DND-41 (cell line): ENCODE measurements at regions not wholly inside any gene's neighbourhood (a gene's known extent, or its start where the extent isn't known, plus 50 kb on each side); places are given as distances from the start of the nearest gene placed in this dataset.

Source experiments
- ATAC-seq: fragments of 200-7000 bp; cut with Tn5 transposase; 3 replicates; pipeline ENCODE4 v1.9.1; 2021; ENCODE audit warnings: low read depth; ENCODE audit not compliant: insufficient read depth
- DNase-seq: peaks from one replicate; pipeline ENCODE4 v3.0.0-alpha.2; 2020
- H2AFZ ChIP-seq: 2 replicates; pipeline ENCODE4 v1.6.0; 2012; ENCODE audit warnings: low read depth, low read length
- H3K27ac ChIP-seq: 2 replicates; pipeline ENCODE4 v1.5.1; 2012; ENCODE audit warnings: low read length, inconsistent platforms
- H3K27me3 ChIP-seq: fragments of 200-600 bp; sonication (generic); 2 replicates; pipeline ENCODE4 v1.6.0; 2012; ENCODE audit warnings: low read length, mild to moderate bottlenecking, inconsistent platforms; ENCODE audit not compliant: insufficient read depth, poor library complexity
- H3K36me3 ChIP-seq: 2 replicates; pipeline ENCODE4 v1.5.1; 2012; ENCODE audit warnings: low read length, inconsistent platforms; ENCODE audit not compliant: insufficient read depth
- H3K4me1 ChIP-seq: 2 replicates; pipeline ENCODE4 v1.5.1; 2012; ENCODE audit warnings: mild to moderate bottlenecking, low read length; ENCODE audit not compliant: insufficient read depth
- H3K4me2 ChIP-seq: 2 replicates; pipeline ENCODE4 v1.6.0; 2012; ENCODE audit warnings: mild to moderate bottlenecking, moderate library complexity, low read length, inconsistent platforms; ENCODE audit not compliant: insufficient read depth
- H3K4me3 ChIP-seq, 2 experiments: fragments of 200-600 bp in 1 of 2; shearing (Covaris generic) in 1 of 2; 2 replicates each; pipeline ENCODE4 v1.5.1; 2012 to 2016; ENCODE audit warnings: inconsistent platforms in 2 of 2, low read length in 2 of 2, mild to moderate bottlenecking in 2 of 2, low read depth in 1 of 2, moderate library complexity in 1 of 2
- H3K79me2 ChIP-seq: 2 replicates; pipeline ENCODE4 v1.6.0; 2012; ENCODE audit warnings: low read length, inconsistent platforms; ENCODE audit not compliant: insufficient read depth
- H3K9ac ChIP-seq: 2 replicates; pipeline ENCODE4 v1.6.0; 2012; ENCODE audit warnings: low read depth, mild to moderate bottlenecking, inconsistent platforms, low read length, moderate library complexity
- H3K9me3 ChIP-seq: 2 replicates; pipeline ENCODE4 v1.5.1; 2012; ENCODE audit warnings: low read length, moderate library complexity, mild to moderate bottlenecking, inconsistent platforms; ENCODE audit not compliant: insufficient read depth, severe bottlenecking
- H4K20me1 ChIP-seq: 2 replicates; pipeline ENCODE4 v1.6.0; 2012; ENCODE audit warnings: low read length; ENCODE audit not compliant: insufficient read depth
- CTCF ChIP-seq: IDR thresholded peaks from 2 replicates; pipeline ENCODE4 v1.5.1; 2012; ENCODE audit warnings: borderline replicate concordance, low read length, moderate library complexity, mild to moderate bottlenecking; ENCODE audit not compliant: poor library complexity, severe bottlenecking; ENCODE audit errors: extremely low read depth
- EZH2 ChIP-seq: IDR thresholded peaks from 3 replicates; pipeline ENCODE4 v1.6.1; 2012; ENCODE audit warnings: borderline replicate concordance, low read depth, mild to moderate bottlenecking, moderate library complexity, low read length, inconsistent platforms; ENCODE audit not compliant: severe bottlenecking

DNA sequence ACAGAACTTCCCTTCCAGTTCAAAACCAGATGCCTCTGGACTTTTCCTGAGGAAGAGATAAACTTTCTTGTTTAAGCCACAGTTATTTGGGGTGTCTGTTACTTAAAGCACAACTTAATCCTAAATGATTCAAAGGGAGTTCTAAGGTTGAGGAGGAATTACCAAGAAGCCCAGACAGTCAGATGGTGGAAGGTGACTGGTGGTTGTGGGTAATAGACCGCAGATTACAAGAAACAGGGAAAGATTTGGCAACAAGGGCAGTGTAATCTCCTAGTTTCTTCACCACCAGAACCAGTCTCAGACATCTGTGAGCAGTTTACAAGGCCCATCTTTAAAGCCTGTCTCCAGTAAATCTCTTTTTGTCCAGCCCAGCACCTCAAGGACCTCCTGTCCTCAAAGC is 130.1 kb upstream of the CTTNBP2NL start:
- DNase-seq: no peak
- no peak for ATAC-seq
- Histone ChIP-seq H3K36me3 (no peaks in the 10 kb centered on the region), H4K20me1 (no peaks in the 10 kb centered on the region), H3K9me3 (no peaks in the 10 kb centered on the region), H3K27ac (no peak overlapping the region), H3K9ac (no peak overlapping the region), H3K27me3 (peaks cover 36% of the 10 kb centered on the region), H3K79me2 (no peaks in the 10 kb centered on the region), H3K4me1 (no peaks in the 10 kb centered on the region), H3K4me3 (no peak overlapping the region), H3K4me2 (no peak overlapping the region), H2AFZ (no peak overlapping the region)
- TF ChIP-seq CTCF: no peak
- no peak for TF ChIP-seq EZH2

GRCh38 chr1:112267206-112267605 is 128.8 kb upstream of the CTTNBP2NL start:
- H3K4me3 ChIP-seq: no peak overlapping the region
- no peak for ATAC-seq
- TF ChIP-seq EZH2: no peak
- no peak for TF ChIP-seq CTCF
- no peak for DNase-seq
- H3K79me2 ChIP-seq: no peaks in the 10 kb centered on the region
- no peaks in the 10 kb centered on the region for H3K36me3 ChIP-seq
- H3K4me2 ChIP-seq: no peak overlapping the region
- peaks cover 36% of the 10 kb centered on the region for H3K27me3 ChIP-seq
- H4K20me1 ChIP-seq: no peaks in the 10 kb centered on the region
- H2AFZ ChIP-seq: no peak overlapping the region
- no peaks in the 10 kb centered on the region for H3K9me3 ChIP-seq
- H3K9ac ChIP-seq: no peak overlapping the region
- no peak overlapping the region for H3K27ac ChIP-seq
- H3K4me1 ChIP-seq: no peaks in the 10 kb centered on the region

GRCh38 chr1:112267929-112268328 is 128.1 kb upstream of the CTTNBP2NL start:
- Histone ChIP-seq H3K27ac (no peak overlapping the region), H3K9ac (no peak overlapping the region), H3K79me2 (no peaks in the 10 kb centered on the region), H3K4me3 (no peak overlapping the region), H3K36me3 (no peaks in the 10 kb centered on the region), H3K27me3 (peaks cover 32% of the 10 kb centered on the region), H4K20me1 (no peaks in the 10 kb centered on the region), H2AFZ (no peak overlapping the region), H3K9me3 (no peaks in the 10 kb centered on the region), H3K4me2 (no peak overlapping the region), H3K4me1 (no peaks in the 10 kb centered on the region)
- ATAC-seq (no peak), DNase-seq (no peak)
- no peak for TF ChIP-seq CTCF

- Histone ChIP-seq H3K4me2 (no peak overlapping the region), H3K9me3 (no peaks in the 10 kb centered on the region), H4K20me1 (no peaks in the 10 kb centered on the region), H3K4me1 (no peaks in the 10 kb centered on the region), H2AFZ (no peak overlapping the region), H3K9ac (no peak overlapping the region), H3K27ac (no peak overlapping the region), H3K4me3 (no peak overlapping the region), H3K27me3 (peaks cover 32% of the 10 kb centered on the region), H3K79me2 (no peaks in the 10 kb centered on the region), H3K36me3 (no peaks in the 10 kb centered on the region)
- DNase-seq (no peak), ATAC-seq (no peak)
- TF ChIP-seq CTCF (no peak), EZH2 (no peak)
Observed at GRCh38 chr1:112268408-112268807, 127.6 kb upstream of the CTTNBP2NL start.
